GM19035 (cell line): ENCODE measurements at regions not wholly inside any gene's neighbourhood (a gene's known extent, or its start where the extent isn't known, plus 50 kb on each side); places are given as distances from the start of the nearest gene placed in this dataset.
"Not testable (repeated sequence)": the region's sequence is repeated elsewhere in the genome, so short reads cannot be mapped to it uniquely, and the experiment has no call there.

Experiments
- ATAC-seq: cut with Tn5 transposase; IDR thresholded peaks from one replicate; pipeline ENCODE4 v1.9.1; 2021; ENCODE audit not compliant: unreplicated experiment

- ATAC-seq: no peak
These were observed 332.4 kb upstream of the IGF1R start for GRCh38 chr15:98315971-98316370.

GRCh38 chr15:98321896-98322295, 326.4 kb upstream of the IGF1R start:
- no peak for ATAC-seq

GRCh38 chr15:98322581-98322980, 325.8 kb upstream of the IGF1R start:
- ATAC-seq: no peak

GRCh38 chr15:98324341-98324970, 323.9 kb upstream of the IGF1R start:
- ATAC-seq: no peak

GRCh38 chr15:98326804-98327203, 321.5 kb upstream of the IGF1R start:
- ATAC-seq: no peak

GRCh38 chr15:98330258-98330657, 318.1 kb upstream of the IGF1R start:
- no peak for ATAC-seq

- ATAC-seq: no peak
These were observed 317.5 kb upstream of the IGF1R start for GRCh38 chr15:98330692-98331435.

GRCh38 chr15:98331676-98332075, 316.7 kb upstream of the IGF1R start:
- ATAC-seq: no peak

GRCh38 chr15:98333251-98333650, 315.1 kb upstream of the IGF1R start:
- no peak for ATAC-seq

- ATAC-seq: no peak
These were observed 305.4 kb upstream of the IGF1R start for GRCh38 chr15:98342911-98343310.

- ATAC-seq: no peak
These were observed 303.7 kb upstream of the IGF1R start for GRCh38 chr15:98344591-98344990.

GRCh38 chr15:98347001-98347400, 301.3 kb upstream of the IGF1R start:
- ATAC-seq: no peak

- ATAC-seq: no peak
These were observed 300.5 kb upstream of the IGF1R start for GRCh38 chr15:98347866-98348265.

- ATAC-seq: no peak
These were observed 298.1 kb upstream of the IGF1R start for GRCh38 chr15:98350276-98350675.

- not testable (repeated sequence) for ATAC-seq
These were observed 290.1 kb upstream of the IGF1R start for GRCh38 chr15:98358274-98358673.

GRCh38 chr15:98358971-98359370, 289.4 kb upstream of the IGF1R start:
- no peak for ATAC-seq

- ATAC-seq: no peak
These were observed 284.9 kb upstream of the IGF1R start for GRCh38 chr15:98363416-98363815.

- no peak for ATAC-seq
These were observed 284.4 kb upstream of the IGF1R start for GRCh38 chr15:98363955-98364354.

GRCh38 chr15:98369081-98369716, 279.1 kb upstream of the IGF1R start:
- ATAC-seq: no peak

- ATAC-seq: no peak
These were observed 272.6 kb upstream of the IGF1R start for GRCh38 chr15:98375513-98376340.

- no peak for ATAC-seq
These were observed 267.6 kb upstream of the IGF1R start for GRCh38 chr15:98380721-98381120.
